ENCODE measurements at regions not wholly inside any gene's neighbourhood (a gene's known extent, or its start where the extent isn't known, plus 50 kb on each side); places are given as distances from the start of the nearest gene placed in this dataset.

DNA sequence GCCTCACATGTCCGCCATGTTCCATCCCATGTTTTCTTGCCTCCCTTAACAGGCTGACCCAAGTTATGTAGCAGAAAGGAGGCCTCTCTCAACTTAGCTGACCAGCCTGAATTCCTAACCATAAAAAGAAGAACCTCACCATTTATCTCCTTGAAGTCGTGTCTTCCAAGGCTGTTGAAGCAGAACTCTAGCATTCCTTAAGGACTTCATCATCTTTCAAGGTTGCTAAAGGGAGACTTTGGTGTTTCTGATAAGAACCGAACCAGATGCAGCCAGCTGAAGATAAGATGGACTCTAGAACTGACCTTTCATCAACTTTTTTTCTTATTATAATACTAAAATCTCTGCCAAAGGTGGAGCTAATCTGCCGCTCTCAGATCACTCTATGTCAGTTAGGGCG, 571.7 kb upstream of the SLC35B3 start:
- Histone ChIP-seq H3K4me3 (replicated peaks in 1 of 3; ENCODE audit: insufficient read depth in 1 of 3, low read depth in 2 of 3, low read length in 3 of 3) (no peak overlapping the region), H3K79me2 (ENCODE audit: insufficient read depth, low read length) (no peaks in the 10 kb centered on the region), H3K27ac (ENCODE audit: extremely low read length, insufficient read depth, low read length) (no peak overlapping the region), H3K9me3 (ENCODE audit: low read length) (no peaks in the 10 kb centered on the region), H3K9ac (ENCODE audit: insufficient read depth, low read depth, low read length) (no peak overlapping the region), H3K27me3 (ENCODE audit: control insufficient read depth in 1 of 2, insufficient read depth in 2 of 2, low read length in 2 of 2) (no peaks in the 10 kb centered on the region), H4K20me1 (ENCODE audit: insufficient read depth, low read length) (no peaks in the 10 kb centered on the region), H2AFZ (ENCODE audit: low read length) (no peak overlapping the region), H3K4me2 (ENCODE audit: low read depth, low read length) (no peak overlapping the region), H3K4me1 (ENCODE audit: insufficient read depth, low read length) (no peaks in the 10 kb centered on the region), H3K36me3 (replicated peaks in 1 of 2; ENCODE audit: control insufficient read depth in 1 of 2, insufficient read depth in 2 of 2, low read length in 2 of 2) (no peaks in the 10 kb centered on the region)
- DNase-seq (ENCODE audit: low spot score), result no peak
- 2% methylated on average over 5 of the region's 5 CpGs for WGBS (ENCODE audit: low lambda C conversion rate)
- intact Hi-C loops (cut with micrococcal nuclease; ENCODE audit: unreplicated experiment), result no loop called here
- CTCF ChIA-PET (ENCODE audit: low intra/inter-chr PET ratio, low total read pairs), result no interaction called here
- no TSS peak for BruUV-seq (replicated peaks)
- no peak for ATAC-seq
- in situ Hi-C loops (cut with HindIII; ENCODE audit: extremely low pct_ligation_motif_present, low pct_unique_long_range_greater_than_20kb), result no loop called here
- POLR2A ChIA-PET, result no interaction called here
- no peak for FAIRE-seq
- TF ChIP-seq RFXAP (CRISPR knock-in tag; IDR thresholded peaks at IDR 0.05; ENCODE audit: borderline replicate concordance) (no peak), ZNF720 (CRISPR knock-in tag; IDR thresholded peaks at IDR 0.05) (no peak), ZKSCAN8 (CRISPR knock-in tag; IDR thresholded peaks at IDR 0.05; ENCODE audit: borderline replicate concordance) (no peak), ZNF17 (CRISPR knock-in tag; IDR thresholded peaks at IDR 0.05) (no peak), NFE2L1 (CRISPR knock-in tag; IDR thresholded peaks at IDR 0.05; ENCODE audit: borderline replicate concordance) (no peak), ZNF296 (CRISPR knock-in tag; conservative IDR thresholded peaks at IDR 0.05) (no peak)
- TF ChIP-seq, protein P1, sequence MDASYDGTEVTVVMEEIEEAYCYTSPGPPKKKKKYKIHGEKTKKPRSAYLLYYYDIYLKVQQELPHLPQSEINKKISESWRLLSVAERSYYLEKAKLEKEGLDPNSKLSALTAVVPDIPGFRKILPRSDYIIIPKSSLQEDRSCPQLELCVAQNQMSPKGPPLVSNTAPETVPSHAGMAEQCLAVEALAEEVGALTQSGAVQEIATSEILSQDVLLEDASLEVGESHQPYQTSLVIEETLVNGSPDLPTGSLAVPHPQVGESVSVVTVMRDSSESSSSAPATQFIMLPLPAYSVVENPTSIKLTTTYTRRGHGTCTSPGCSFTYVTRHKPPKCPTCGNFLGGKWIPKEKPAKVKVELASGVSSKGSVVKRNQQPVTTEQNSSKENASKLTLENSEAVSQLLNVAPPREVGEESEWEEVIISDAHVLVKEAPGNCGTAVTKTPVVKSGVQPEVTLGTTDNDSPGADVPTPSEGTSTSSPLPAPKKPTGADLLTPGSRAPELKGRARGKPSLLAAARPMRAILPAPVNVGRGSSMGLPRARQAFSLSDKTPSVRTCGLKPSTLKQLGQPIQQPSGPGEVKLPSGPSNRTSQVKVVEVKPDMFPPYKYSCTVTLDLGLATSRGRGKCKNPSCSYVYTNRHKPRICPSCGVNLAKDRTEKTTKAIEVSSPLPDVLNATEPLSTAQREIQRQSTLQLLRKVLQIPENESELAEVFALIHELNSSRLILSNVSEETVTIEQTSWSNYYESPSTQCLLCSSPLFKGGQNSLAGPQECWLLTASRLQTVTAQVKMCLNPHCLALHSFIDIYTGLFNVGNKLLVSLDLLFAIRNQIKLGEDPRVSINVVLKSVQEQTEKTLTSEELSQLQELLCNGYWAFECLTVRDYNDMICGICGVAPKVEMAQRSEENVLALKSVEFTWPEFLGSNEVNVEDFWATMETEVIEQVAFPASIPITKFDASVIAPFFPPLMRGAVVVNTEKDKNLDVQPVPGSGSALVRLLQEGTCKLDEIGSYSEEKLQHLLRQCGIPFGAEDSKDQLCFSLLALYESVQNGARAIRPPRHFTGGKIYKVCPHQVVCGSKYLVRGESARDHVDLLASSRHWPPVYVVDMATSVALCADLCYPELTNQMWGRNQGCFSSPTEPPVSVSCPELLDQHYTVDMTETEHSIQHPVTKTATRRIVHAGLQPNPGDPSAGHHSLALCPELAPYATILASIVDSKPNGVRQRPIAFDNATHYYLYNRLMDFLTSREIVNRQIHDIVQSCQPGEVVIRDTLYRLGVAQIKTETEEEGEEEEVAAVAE (CRISPR knock-in tag; IDR thresholded peaks at IDR 0.05; ENCODE audit: borderline replicate concordance), result no peak
- TF ChIP-seq, protein P2, sequence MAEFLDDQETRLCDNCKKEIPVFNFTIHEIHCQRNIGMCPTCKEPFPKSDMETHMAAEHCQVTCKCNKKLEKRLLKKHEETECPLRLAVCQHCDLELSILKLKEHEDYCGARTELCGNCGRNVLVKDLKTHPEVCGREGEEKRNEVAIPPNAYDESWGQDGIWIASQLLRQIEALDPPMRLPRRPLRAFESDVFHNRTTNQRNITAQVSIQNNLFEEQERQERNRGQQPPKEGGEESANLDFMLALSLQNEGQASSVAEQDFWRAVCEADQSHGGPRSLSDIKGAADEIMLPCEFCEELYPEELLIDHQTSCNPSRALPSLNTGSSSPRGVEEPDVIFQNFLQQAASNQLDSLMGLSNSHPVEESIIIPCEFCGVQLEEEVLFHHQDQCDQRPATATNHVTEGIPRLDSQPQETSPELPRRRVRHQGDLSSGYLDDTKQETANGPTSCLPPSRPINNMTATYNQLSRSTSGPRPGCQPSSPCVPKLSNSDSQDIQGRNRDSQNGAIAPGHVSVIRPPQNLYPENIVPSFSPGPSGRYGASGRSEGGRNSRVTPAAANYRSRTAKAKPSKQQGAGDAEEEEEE (CRISPR knock-in tag; IDR thresholded peaks at IDR 0.05; ENCODE audit: borderline replicate concordance), result no peak
- TF ChIP-seq, protein P3, sequence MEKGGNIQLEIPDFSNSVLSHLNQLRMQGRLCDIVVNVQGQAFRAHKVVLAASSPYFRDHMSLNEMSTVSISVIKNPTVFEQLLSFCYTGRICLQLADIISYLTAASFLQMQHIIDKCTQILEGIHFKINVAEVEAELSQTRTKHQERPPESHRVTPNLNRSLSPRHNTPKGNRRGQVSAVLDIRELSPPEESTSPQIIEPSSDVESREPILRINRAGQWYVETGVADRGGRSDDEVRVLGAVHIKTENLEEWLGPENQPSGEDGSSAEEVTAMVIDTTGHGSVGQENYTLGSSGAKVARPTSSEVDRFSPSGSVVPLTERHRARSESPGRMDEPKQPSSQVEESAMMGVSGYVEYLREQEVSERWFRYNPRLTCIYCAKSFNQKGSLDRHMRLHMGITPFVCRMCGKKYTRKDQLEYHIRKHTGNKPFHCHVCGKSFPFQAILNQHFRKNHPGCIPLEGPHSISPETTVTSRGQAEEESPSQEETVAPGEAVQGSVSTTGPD (CRISPR knock-in tag; IDR thresholded peaks at IDR 0.05), result no peak
- TF ChIP-seq, protein P4, sequence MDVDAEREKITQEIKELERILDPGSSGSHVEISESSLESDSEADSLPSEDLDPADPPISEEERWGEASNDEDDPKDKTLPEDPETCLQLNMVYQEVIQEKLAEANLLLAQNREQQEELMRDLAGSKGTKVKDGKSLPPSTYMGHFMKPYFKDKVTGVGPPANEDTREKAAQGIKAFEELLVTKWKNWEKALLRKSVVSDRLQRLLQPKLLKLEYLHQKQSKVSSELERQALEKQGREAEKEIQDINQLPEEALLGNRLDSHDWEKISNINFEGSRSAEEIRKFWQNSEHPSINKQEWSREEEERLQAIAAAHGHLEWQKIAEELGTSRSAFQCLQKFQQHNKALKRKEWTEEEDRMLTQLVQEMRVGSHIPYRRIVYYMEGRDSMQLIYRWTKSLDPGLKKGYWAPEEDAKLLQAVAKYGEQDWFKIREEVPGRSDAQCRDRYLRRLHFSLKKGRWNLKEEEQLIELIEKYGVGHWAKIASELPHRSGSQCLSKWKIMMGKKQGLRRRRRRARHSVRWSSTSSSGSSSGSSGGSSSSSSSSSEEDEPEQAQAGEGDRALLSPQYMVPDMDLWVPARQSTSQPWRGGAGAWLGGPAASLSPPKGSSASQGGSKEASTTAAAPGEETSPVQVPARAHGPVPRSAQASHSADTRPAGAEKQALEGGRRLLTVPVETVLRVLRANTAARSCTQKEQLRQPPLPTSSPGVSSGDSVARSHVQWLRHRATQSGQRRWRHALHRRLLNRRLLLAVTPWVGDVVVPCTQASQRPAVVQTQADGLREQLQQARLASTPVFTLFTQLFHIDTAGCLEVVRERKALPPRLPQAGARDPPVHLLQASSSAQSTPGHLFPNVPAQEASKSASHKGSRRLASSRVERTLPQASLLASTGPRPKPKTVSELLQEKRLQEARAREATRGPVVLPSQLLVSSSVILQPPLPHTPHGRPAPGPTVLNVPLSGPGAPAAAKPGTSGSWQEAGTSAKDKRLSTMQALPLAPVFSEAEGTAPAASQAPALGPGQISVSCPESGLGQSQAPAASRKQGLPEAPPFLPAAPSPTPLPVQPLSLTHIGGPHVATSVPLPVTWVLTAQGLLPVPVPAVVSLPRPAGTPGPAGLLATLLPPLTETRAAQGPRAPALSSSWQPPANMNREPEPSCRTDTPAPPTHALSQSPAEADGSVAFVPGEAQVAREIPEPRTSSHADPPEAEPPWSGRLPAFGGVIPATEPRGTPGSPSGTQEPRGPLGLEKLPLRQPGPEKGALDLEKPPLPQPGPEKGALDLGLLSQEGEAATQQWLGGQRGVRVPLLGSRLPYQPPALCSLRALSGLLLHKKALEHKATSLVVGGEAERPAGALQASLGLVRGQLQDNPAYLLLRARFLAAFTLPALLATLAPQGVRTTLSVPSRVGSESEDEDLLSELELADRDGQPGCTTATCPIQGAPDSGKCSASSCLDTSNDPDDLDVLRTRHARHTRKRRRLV (CRISPR knock-in tag; IDR thresholded peaks at IDR 0.05), result no peak
- TF ChIP-seq, protein P5, sequence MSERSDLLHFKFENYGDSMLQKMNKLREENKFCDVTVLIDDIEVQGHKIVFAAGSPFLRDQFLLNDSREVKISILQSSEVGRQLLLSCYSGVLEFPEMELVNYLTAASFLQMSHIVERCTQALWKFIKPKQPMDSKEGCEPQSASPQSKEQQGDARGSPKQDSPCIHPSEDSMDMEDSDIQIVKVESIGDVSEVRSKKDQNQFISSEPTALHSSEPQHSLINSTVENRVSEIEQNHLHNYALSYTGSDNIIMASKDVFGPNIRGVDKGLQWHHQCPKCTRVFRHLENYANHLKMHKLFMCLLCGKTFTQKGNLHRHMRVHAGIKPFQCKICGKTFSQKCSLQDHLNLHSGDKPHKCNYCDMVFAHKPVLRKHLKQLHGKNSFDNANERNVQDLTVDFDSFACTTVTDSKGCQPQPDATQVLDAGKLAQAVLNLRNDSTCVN (CRISPR knock-in tag; IDR thresholded peaks at IDR 0.05; ENCODE audit: borderline replicate concordance), result no peak

Measured in HepG2 (cell line).